Muscle of back (tissue), 3 donors: ENCODE measurements at regions not wholly inside any gene's neighbourhood (a gene's known extent, or its start where the extent isn't known, plus 50 kb on each side); places are given as distances from the start of the nearest gene placed in this dataset.

Source experiments
- DNase-seq, 3 donors: peaks; one replicate each; pipeline versions ENCODE4 v3.0.0 to v3.0.0-alpha.2; 2013

DNA sequence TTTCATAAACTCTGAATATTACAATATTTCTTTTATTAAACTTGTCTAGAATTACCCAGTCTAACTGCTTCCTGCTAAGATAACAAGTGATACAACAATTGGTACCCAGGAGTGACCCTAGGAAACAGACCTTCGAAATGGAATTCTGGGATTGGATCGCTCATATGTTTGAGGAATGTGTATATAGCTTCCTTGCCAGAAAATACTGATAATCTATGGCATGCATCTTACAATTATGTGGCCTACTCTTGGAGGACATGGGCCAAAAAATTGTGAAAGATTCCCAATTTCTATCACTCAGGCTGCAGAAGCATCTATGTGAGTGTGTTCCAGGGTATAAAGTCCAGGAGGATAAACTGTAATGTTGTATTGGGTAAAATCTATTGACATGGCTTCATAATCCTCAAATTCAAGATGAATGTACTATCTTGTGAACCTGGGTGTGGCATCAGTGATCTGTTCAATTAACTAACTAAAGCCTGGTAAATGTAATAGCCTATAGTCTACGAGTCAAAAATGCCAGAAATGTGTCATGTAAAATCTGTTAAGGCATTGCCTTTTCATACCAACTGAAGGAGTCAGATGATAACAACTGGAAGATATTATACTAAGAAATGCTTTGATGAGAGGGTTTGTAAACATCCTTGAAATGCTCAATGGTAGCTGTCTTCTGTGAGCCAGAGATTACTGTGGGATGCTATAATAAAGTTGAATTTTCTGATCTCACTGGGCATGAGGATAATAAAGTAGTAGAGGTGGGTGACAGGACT, 1499.3 kb downstream of the PCDH7 start:
- no peak for DNase-seq

GRCh38 chr4:32226204-32226603, 1506.0 kb downstream of the PCDH7 start:
- no peak for DNase-seq

- no peak for DNase-seq
Observed at GRCh38 chr4:32226733-32227132, 1506.6 kb downstream of the PCDH7 start.

DNA sequence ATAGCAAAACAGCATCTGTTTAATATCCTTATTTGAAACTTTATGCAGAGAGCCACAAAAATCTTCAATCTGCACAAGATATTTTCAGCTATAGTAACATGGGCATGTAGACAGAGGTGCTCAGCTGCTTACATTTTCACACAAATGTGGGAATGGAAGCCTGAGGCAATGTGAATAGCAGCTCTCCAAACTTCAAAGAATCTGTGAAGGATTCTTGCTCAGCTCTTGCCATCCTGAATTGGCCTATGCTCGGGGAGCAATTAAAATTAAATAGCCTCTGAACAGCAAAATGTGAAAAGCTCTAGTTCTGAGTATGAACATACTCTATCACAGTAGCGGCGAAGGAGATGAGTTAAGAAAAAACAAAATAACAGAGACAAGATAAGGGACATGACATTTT, 1523.8 kb downstream of the PCDH7 start:
- no peak for DNase-seq

- no peak for DNase-seq
Observed at GRCh38 chr4:32249040-32249439, 1528.9 kb downstream of the PCDH7 start.

DNA sequence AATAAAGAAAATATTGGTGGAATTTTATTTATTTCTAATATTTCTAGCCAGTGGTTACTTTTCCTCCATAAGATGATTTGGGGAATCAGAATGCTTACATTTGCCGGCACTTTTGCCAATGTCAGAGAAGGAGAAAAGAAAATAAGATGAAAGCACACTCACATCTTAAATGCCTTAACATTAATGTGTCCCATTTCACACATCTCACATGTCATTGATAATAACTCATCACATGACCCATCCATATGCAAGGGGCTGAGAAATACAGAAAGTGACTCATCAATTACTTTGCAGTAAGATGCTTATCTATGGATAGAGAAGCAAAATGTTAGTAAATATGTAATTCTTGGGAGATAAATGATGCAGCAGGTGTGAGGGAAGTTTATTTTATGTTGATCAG, 1531.0 kb downstream of the PCDH7 start:
- no peak for DNase-seq

- DNase-seq: no peak
Observed at GRCh38 chr4:32251926-32252325, 1531.8 kb downstream of the PCDH7 start.

DNA sequence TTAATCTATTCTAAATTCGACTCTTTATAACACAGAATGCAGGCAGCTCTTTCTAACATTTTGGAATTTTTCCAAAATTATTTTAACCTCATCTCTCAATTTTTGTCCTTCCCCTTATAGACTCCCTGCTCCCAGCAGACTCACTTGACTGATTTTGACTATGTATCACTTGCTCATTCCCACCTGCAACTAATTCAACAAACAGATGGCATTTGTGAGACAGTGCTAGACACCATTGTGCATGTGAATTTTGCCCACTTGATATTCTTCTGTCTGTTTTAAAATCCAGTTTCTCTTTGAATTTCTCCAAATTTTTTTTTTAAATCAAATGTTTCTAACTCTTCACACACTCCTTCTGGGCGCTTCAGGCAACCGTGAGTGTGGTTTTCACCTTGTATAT, 1534.0 kb downstream of the PCDH7 start:
- DNase-seq: no peak

DNA sequence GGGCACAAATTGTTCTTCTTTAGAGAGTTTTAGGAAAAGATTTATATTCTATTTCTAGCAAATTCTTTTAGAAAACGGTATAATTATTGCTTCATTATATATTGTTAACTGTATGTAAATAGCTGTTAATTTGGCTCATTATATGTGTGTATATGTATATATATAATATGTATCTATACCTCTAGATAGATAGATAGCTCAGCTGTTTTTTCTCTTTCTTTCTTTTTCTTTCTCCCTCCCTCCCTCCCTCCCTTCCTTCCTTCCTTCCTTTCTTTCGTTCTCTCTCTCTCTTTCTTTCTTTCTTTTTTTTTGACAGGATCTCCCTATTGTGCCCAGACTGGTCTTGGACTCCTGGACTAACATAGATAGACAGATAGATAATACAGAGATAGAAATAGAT, 1538.8 kb downstream of the PCDH7 start:
- DNase-seq: no peak

- no peak for DNase-seq
Observed at GRCh38 chr4:32261196-32261595, 1541.0 kb downstream of the PCDH7 start.

DNA sequence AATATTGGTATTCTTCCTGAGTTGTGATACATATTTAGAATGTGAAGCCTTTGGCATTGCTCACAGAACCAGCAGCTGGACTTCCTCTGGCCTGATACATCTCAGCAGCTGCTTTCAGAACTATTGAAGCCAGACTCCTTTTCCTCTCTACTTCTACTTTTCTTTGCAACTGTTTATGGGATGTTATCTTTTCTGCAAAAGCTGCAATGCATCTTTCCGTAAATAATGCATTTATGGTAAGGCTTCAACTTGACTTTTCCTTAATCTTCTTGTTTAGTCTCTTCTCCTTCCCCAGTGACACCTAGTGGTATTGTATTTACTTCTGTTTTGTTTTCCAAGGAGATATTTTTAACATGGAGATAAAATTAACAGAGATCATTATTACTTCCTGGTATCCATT, 1548.7 kb downstream of the PCDH7 start:
- peak; percentile 4 to 30 (median 23) for DNase-seq

- DNase-seq: no peak
Observed at GRCh38 chr4:32290102-32290501, 1569.9 kb downstream of the PCDH7 start.

DNA sequence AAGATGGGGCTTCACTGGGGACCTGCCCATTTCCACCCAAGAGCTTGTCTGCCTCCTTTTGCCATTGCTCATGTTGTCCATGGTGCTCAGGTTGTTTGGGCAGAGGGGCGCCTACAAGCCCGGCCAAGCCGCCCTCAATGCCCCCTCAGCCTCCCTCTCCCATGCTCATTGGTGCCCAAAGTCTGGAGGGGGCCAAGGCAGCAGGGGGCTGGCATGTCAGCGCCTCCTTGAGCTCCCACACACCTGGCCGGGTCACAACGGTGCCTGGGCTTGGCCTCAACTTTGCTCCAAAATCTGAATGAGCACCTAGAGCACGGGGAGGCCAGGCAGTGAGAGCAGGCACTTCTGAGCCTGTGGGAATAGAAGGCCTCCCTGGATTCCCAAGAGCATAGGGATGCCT, 1598.8 kb downstream of the PCDH7 start:
- no peak for DNase-seq

DNA sequence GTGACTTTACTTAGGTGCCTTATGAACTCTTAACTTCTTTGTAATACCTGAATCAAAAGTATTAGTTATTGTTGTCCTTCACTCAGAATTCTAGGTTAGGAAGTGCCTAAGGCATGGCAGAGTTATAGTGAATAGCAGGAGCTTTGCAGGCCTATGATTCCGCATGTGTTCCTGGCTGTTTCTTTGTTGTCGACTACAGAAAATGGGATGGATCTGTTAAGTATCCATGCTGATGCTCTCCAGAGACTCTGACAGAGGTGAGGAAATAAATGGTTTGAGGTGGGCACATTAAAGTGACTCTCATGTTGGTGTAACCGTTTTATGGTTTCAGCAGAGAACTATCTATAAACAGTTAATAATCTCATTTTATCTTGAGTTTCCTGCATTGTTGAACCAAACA, 1601.3 kb downstream of the PCDH7 start:
- no peak for DNase-seq

DNA sequence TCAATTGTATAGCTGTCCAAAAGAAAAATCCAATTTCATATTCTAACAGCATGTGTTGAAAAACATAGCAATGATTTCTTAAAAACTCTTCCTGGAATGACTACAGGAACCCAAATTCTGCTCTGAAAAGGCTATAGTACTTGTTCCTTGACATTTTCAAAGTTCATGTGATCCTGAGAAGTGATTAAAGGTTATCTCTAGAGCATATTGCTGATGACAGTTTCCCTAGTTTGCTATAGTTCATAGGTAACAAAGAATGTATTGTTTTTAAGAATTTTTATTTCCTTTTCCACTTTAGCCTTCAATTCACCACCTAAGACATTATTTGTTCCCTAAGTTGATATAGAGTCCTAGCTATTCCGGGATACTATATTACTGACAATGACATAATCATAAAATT, 1614.6 kb downstream of the PCDH7 start:
- no peak for DNase-seq

DNA sequence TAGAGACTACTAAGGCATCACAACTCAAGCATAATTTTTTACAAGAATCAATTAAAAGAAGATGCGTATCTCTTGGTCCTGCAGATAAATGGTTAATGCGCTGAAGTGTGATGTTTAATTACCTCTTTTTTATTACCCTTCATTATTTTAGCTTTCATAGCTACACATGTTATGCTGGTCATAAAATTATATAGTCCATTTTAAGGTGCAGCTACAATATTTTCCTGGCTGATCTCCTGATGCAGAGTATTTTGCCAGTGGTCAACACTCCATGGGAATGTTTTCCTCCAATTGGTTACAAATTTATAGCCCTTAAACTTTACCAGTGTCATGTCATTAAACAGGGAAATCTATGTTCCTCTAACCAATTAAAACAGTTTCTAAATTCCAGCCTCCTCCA, 1617.2 kb downstream of the PCDH7 start:
- DNase-seq: no peak

- DNase-seq: no peak
Observed at GRCh38 chr4:32340591-32340990, 1620.4 kb downstream of the PCDH7 start.

DNA sequence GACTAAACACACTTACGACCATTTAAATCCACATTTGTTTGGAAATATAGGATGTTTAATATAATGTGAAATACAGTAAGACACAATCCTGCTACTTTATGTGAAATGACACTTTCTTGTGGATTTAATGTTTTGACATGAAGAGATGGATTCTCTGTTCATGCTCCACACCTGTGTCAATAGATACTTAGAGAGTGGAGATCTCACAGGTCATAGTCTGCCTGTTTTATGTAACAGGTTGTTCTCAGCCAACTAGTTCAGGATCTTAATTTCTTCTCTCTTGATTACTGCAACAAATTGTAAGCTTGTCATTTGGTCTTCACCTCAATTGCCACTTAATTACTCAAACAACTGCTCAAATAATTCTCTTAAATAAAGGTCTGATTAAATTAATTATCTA, 1621.2 kb downstream of the PCDH7 start:
- DNase-seq: no peak

DNA sequence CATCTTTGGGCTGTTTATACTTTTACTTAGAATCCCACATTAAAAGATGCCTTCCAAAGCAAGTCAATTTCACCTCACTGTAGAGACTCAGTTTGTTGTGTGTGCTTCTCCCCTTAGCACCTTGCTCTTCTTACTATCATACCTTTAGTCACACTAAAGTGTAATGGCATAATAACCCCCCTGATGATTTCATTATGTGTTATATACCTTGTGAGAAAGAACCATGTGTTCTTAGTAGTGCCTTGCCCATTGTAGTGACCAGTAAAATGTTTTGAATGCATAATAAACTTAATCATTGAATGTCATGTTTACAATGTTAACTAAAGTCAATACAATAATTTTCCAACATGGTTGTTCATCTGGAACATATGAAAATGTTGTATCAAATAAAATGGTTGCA, 1621.9 kb downstream of the PCDH7 start:
- no peak for DNase-seq

DNA sequence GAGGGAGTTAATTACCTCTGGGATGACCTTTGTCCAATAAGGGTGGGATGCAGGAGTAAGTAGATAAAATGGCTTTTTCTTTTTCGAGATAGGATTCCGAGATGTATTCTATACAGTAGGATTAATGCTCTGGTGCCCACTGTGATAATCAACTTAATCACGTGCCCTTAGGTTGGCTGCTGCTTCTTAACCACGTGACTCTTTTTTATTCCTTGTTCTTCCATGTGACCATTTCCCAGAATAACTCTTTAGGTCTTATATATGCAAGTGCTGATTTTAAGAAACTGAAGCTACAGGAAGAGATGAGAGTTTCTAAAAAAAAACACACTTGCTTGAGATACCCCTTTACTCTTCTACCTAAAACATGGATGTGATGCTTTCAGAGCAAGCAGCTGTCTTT, 1628.9 kb downstream of the PCDH7 start:
- DNase-seq: no peak

DNA sequence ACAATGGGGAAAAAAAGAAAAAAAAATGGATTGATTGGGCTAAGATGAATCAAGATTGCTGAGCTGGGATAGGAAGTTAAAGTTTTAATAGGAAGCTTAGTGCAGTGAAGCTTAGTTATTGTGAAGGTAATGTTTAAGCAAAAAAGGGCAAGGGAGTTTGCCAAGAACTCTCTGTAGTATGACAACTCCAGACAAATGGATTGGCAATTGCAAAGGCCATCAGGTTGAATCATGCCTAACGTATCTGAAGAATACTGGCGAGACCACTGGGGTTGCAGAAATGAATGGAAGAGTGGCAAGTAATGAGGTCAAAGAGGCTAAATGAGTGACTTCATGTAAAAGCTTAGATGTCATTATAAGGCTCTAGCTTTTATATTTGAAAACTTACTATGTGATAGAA, 1654.0 kb downstream of the PCDH7 start:
- no peak for DNase-seq

- DNase-seq: no peak
Observed at GRCh38 chr4:32393806-32394205, 1673.6 kb downstream of the PCDH7 start.

GRCh38 chr4:32394255-32394654, 1674.1 kb downstream of the PCDH7 start:
- no peak for DNase-seq

- DNase-seq: no peak
Observed at GRCh38 chr4:32396507-32397070, 1676.4 kb downstream of the PCDH7 start.
